B cell (primary cell): ENCODE measurements at regions not wholly inside any gene's neighbourhood (a gene's known extent, or its start where the extent isn't known, plus 50 kb on each side); places are given as distances from the start of the nearest gene placed in this dataset.

Source experiments
- ATAC-seq: fragments of 200-7000 bp; cut with Tn5 transposase; one replicate; pipeline ENCODE4 v1.10.0; 2021; ENCODE audit warnings: low read depth, mild to moderate bottlenecking, moderate number of reproducible peaks, moderate library complexity
- CTCF ChIA-PET: fragments of 350-600 bp; sonication (Branson Sonifier 250); formaldehyde crosslinking; loops from one replicate; lab custom pipeline; 2021; ENCODE audit warnings: antibody characterized with exemption, inconsistent platforms; lab: Charles Lee
- POLR2A ChIA-PET: fragments of 350-600 bp; sonication (Branson Sonifier 250); formaldehyde crosslinking; loops from one replicate; lab custom pipeline; 2021; ENCODE audit warnings: antibody characterized with exemption; lab: Charles Lee
- DNase-seq: peaks from one replicate; pipeline ENCODE4 v3.0.0; 2013
- H2AFZ ChIP-seq: 2 replicates; pipeline ENCODE4 v1.6.1; 2012; ENCODE audit warnings: mild to moderate bottlenecking, low read depth, low read length; ENCODE audit not compliant: insufficient read depth, poor library complexity, severe bottlenecking
- H3K27ac ChIP-seq, 2 donors: 1 replicate in 1 of 2; 2 replicates in 1 of 2; pipeline ENCODE4 v1.5.1; 2012 to 2013; ENCODE audit warnings: low read length in 2 of 2, mild to moderate bottlenecking in 2 of 2, moderate library complexity in 1 of 2
- H3K27me3 ChIP-seq, 4 experiments: fragments of 200-600 bp in 1 of 4; sonication (generic) in 1 of 4; replicated peaks in 1 of 4; 1 replicate in 2 of 4; 2 replicates in 2 of 4; pipeline versions ENCODE4 v1.6.1 to v1.7.0; 2013 to 2016; ENCODE audit warnings: low read length in 3 of 4, mild to moderate bottlenecking in 2 of 4, mixed read lengths in 1 of 4, moderate library complexity in 1 of 4; ENCODE audit not compliant: insufficient read depth in 4 of 4, control insufficient read depth in 3 of 4; ENCODE audit errors: control extremely low read depth in 1 of 4
- H3K36me3 ChIP-seq, 2 experiments: replicated peaks in 1 of 2; 1 replicate in 1 of 2; 2 replicates in 1 of 2; pipeline versions ENCODE4 v1.6.1 to v1.7.1; 2013; ENCODE audit warnings: low read length in 1 of 2; ENCODE audit not compliant: insufficient read depth in 2 of 2, control insufficient read depth in 1 of 2; ENCODE audit errors: control extremely low read depth in 1 of 2, extremely low read depth in 1 of 2
- H3K4me1 ChIP-seq, 2 donors: fragments of 200-600 bp in 1 of 2; sonication (generic) in 1 of 2; 1 replicate in 1 of 2; 2 replicates in 1 of 2; pipeline versions ENCODE4 v1.5.1 to v1.6.1; 2013 to 2017; ENCODE audit warnings: low read length in 2 of 2; ENCODE audit not compliant: control insufficient read depth in 2 of 2, insufficient read depth in 2 of 2
- H3K4me2 ChIP-seq: replicated peaks from 2 replicates; pipeline ENCODE3; 2012; ENCODE audit warnings: mild to moderate bottlenecking, low read depth, low read length; ENCODE audit not compliant: poor library complexity, severe bottlenecking
- H3K4me3 ChIP-seq, 5 experiments: fragments of 200-600 bp in 1 of 5; sonication (generic) in 1 of 5; 1 replicate in 3 of 5; 2 replicates in 2 of 5; pipeline versions ENCODE4 v1.5.1 to v1.7.0; 2011 to 2016; ENCODE audit warnings: low read length in 4 of 5, mild to moderate bottlenecking in 4 of 5, low read depth in 2 of 5, control low read depth in 1 of 5, moderate library complexity in 1 of 5; ENCODE audit not compliant: insufficient read depth in 1 of 5; ENCODE audit errors: control extremely low read depth in 1 of 5, extremely low read depth in 1 of 5
- H3K79me2 ChIP-seq: fragments of 200-600 bp; sonication (generic); one replicate; pipeline ENCODE4 v1.6.0; 2016; ENCODE audit warnings: low read length; ENCODE audit not compliant: control insufficient read depth, insufficient read depth
- H3K9ac ChIP-seq: fragments of 200-600 bp; sonication (generic); 2 replicates; pipeline ENCODE4 v1.6.1; 2017; ENCODE audit warnings: mild to moderate bottlenecking, low read length, moderate library complexity
- H3K9me3 ChIP-seq, 3 donors: one replicate each; pipeline versions ENCODE4 v1.6.1 to v1.7.1; 2013; ENCODE audit warnings: low read length in 2 of 3; ENCODE audit not compliant: control insufficient read depth in 2 of 3, insufficient read depth in 1 of 3; ENCODE audit errors: control extremely low read depth in 1 of 3
- H4K20me1 ChIP-seq: 2 replicates; pipeline ENCODE4 v1.6.0; 2012; ENCODE audit warnings: mild to moderate bottlenecking, low read length; ENCODE audit not compliant: insufficient read depth, control insufficient read depth, poor library complexity, severe bottlenecking
- H3K27ac Mint-ChIP-seq: one replicate; pipeline ENCODE4 v1.8.0; 2021; ENCODE audit warnings: mixed read lengths
- H3K27me3 Mint-ChIP-seq: one replicate; pipeline ENCODE4 v1.8.0; 2021; ENCODE audit warnings: mixed read lengths
- H3K4me1 Mint-ChIP-seq: one replicate; pipeline ENCODE4 v1.8.0; 2021; ENCODE audit warnings: mixed read lengths
- H3K4me3 Mint-ChIP-seq: one replicate; pipeline ENCODE4 v1.8.0; 2021; ENCODE audit warnings: mixed read lengths
- H3K9me3 Mint-ChIP-seq: one replicate; pipeline ENCODE4 v1.8.0; 2022; ENCODE audit warnings: mixed read lengths; ENCODE audit not compliant: insufficient read depth
- CTCF ChIP-seq: fragments of 200-600 bp; IDR thresholded peaks from one replicate; pipeline ENCODE4 v1.8.0; 2022; ENCODE audit warnings: antibody characterized with exemption, mild to moderate bottlenecking
- EZH2 ChIP-seq: IDR thresholded peaks from 2 replicates; pipeline ENCODE4 v1.6.1; 2012; ENCODE audit warnings: borderline replicate concordance, low read depth, mild to moderate bottlenecking, moderate library complexity, low read length; ENCODE audit not compliant: insufficient read depth, poor library complexity, severe bottlenecking
- WGBS: methylation state at CpG from one replicate; pipeline ENCODE4 v1.1.5; 2013; ENCODE audit warnings: missing lambda C conversion rate; ENCODE audit not compliant: insufficient coverage; 5-methylcytosine and 5-hydroxymethylcytosine counted together
- intact Hi-C: fragments of 100-400 bp; cut with micrococcal nuclease; formaldehyde crosslinking; loops from one replicate; pipeline ENCODE4 v1.10.0; 2022

GRCh38 chr12:65634061-65634460 is 190.2 kb upstream of the HMGA2 start:
- no peak overlapping the region for H3K4me2 ChIP-seq

DNA sequence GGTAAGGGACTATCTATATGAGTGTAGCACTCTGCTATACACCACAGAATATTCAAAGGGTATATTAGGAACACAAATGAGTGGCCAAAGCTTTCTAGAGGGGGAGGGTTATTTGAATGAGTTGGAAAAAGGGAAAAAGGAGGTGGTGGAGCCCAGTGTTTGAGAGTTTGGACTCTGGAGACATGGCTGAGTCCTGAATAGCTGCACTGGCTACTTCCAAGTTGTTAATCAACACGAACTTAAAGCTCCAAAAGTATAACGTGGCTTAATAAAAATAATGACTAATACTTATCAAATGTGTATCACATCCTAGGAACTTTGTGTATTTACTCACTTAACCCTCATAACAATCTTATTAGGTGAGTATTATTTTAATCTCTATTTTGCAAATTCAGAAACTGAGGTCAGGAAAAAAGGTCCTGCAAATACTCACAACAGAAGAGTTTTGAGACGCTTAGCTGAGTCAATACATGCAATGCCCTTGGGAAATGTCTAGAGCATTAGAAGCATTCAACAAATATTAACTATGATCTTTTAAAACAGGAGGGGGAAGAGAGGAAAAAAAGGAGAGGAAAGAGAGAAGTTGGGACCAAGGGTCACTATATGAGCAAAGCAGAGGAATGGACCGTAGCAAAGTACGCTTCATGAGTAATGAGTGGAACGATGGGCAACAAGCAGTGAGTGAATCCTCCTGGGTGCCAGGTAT is 189.5 kb upstream of the HMGA2 start:
- Mint-ChIP-seq H3K4me3 (no peak overlapping the region), H3K9me3 (no peaks in the 10 kb centered on the region), H3K4me1 (no peaks in the 10 kb centered on the region), H3K27ac (no peak overlapping the region), H3K27me3 (no peaks in the 10 kb centered on the region)
- no peaks in the 10 kb centered on the region for H3K9me3 ChIP-seq
- H3K36me3 ChIP-seq: no peaks in the 10 kb centered on the region
- intact Hi-C loops: no loop called here
- no peaks in the 10 kb centered on the region for H3K27me3 ChIP-seq
- H3K79me2 ChIP-seq: no peaks in the 10 kb centered on the region
- H2AFZ ChIP-seq: no peak overlapping the region
- H3K4me1 ChIP-seq: no peaks in the 10 kb centered on the region
- ATAC-seq (no peak), DNase-seq (no peak)
- ChIA-PET POLR2A (no interaction called here), CTCF (no interaction called here)
- no peak overlapping the region for H3K9ac ChIP-seq
- no peak overlapping the region for H3K27ac ChIP-seq
- TF ChIP-seq CTCF: no peak
- TF ChIP-seq EZH2: no peak
- no peaks in the 10 kb centered on the region for H4K20me1 ChIP-seq
- no peak overlapping the region for H3K4me3 ChIP-seq
- 100% methylated on average over 3 of the region's 6 CpGs for WGBS
- H3K4me2 ChIP-seq: no peak overlapping the region

More at GRCh38 chr12:65634061-65634460, 190.2 kb upstream of the HMGA2 start:
- 100% methylated on average over 1 of the region's 3 CpGs for WGBS
- Mint-ChIP-seq H3K27me3 (no peaks in the 10 kb centered on the region), H3K27ac (no peak overlapping the region), H3K4me1 (no peaks in the 10 kb centered on the region), H3K9me3 (no peaks in the 10 kb centered on the region), H3K4me3 (no peak overlapping the region)
- Histone ChIP-seq H3K4me3 (no peak overlapping the region), H3K4me1 (no peaks in the 10 kb centered on the region), H3K27me3 (no peaks in the 10 kb centered on the region), H3K9me3 (no peaks in the 10 kb centered on the region), H3K36me3 (no peaks in the 10 kb centered on the region), H3K79me2 (no peaks in the 10 kb centered on the region), H2AFZ (no peak overlapping the region), H4K20me1 (no peaks in the 10 kb centered on the region), H3K27ac (no peak overlapping the region), H3K9ac (no peak overlapping the region)
- ChIA-PET CTCF (no interaction called here), POLR2A (no interaction called here)
- DNase-seq (no peak), ATAC-seq (no peak)
- intact Hi-C loops: no loop called here
- TF ChIP-seq EZH2: no peak
